K562 (cell line): ENCODE measurements at regions not wholly inside any gene's neighbourhood (a gene's known extent, or its start where the extent isn't known, plus 50 kb on each side); places are given as distances from the start of the nearest gene placed in this dataset.

ENCODE experiments used
- ATAC-seq: fragments of 200-7000 bp; cut with Tn5 transposase; 3 replicates; pipeline ENCODE4 v1.9.1; 2020; ENCODE audit warnings: moderate library complexity
- BruUV-seq: library from RNA; stranded (reverse); fragments of 400-500 nt; replicated peaks from 2 replicates; lab custom pipeline; 2021; lab: Mats Ljungman, UMichigan
- CTCF ChIA-PET: fragments of 300-600 bp; formaldehyde crosslinking; extraction: SDS; loops from one replicate; lab custom pipeline; 2021; ENCODE audit warnings: low intra/inter-chr PET ratio; lab: Yijun Ruan, JAX
- POLR2A ChIA-PET: fragments of 300-600, 350-650 bp; sonication (Branson Sonifier 250); formaldehyde crosslinking; extraction: SDS; loops from one replicate; lab custom pipeline; 2021; ENCODE audit warnings: antibody characterized with exemption, inconsistent platforms; lab: Yijun Ruan, JAX
- DNase-seq, 4 experiments: peaks; one replicate each; pipeline versions ENCODE4 v3.0.0 to v3.0.0-alpha.2; 2011 to 2018; ENCODE audit warnings: low spot score in 3 of 4, mixed read lengths in 3 of 4; ENCODE audit errors: extremely low read depth in 1 of 4
- FAIRE-seq: peaks from 2 replicates; lab custom pipeline; 2011; peaks lifted over from hg19 to GRCh38; lab: Jason Lieb, UNC
- H2AFZ ChIP-seq: 2 replicates; pipeline ENCODE4 v1.6.0; 2011; ENCODE audit warnings: low read depth, low read length, control low read depth, inconsistent platforms
- H3K27ac ChIP-seq: fragments of 200-600 bp; 3 replicates; pipeline ENCODE4 v1.8.0; 2011; ENCODE audit warnings: low read depth, mild to moderate bottlenecking, control low read depth, inconsistent platforms, low read length, moderate library complexity, mixed read lengths; ENCODE audit errors: extremely low read depth
- H3K27me3 ChIP-seq, 2 experiments: fragments of 300-600 bp in 1 of 2; 2 replicates in 1 of 2; 3 replicates in 1 of 2; pipeline versions ENCODE4 v1.6.0 to v1.8.0; 2011; ENCODE audit warnings: inconsistent platforms in 2 of 2, low read length in 2 of 2, mild to moderate bottlenecking in 1 of 2, mixed read lengths in 1 of 2, moderate library complexity in 1 of 2; ENCODE audit not compliant: control insufficient read depth in 2 of 2, insufficient read depth in 2 of 2
- H3K36me3 ChIP-seq: fragments of 300-600 bp; 3 replicates; pipeline ENCODE4 v1.8.0; 2011; ENCODE audit warnings: mild to moderate bottlenecking, low read length, inconsistent platforms; ENCODE audit not compliant: control insufficient read depth, insufficient read depth
- H3K4me1 ChIP-seq, 2 experiments: fragments of 200-600 bp in 1 of 2; replicated peaks in 1 of 2; 2 replicates in 1 of 2; 3 replicates in 1 of 2; pipeline versions ENCODE4 v1.5.1 to v1.8.0; 2011; ENCODE audit warnings: inconsistent platforms in 2 of 2, low read length in 2 of 2, mild to moderate bottlenecking in 1 of 2, mixed read lengths in 1 of 2, moderate library complexity in 1 of 2; ENCODE audit not compliant: control insufficient read depth in 2 of 2, insufficient read depth in 2 of 2
- H3K4me2 ChIP-seq: 2 replicates; pipeline ENCODE4 v1.6.1; 2011; ENCODE audit warnings: low read length, control low read depth, inconsistent platforms, mixed read lengths; ENCODE audit not compliant: insufficient read depth
- H3K4me3 ChIP-seq: fragments of 200-600 bp; sonication (generic), shearing (Covaris generic); 2 replicates; pipeline ENCODE4 v1.5.1; 2016; ENCODE audit warnings: control low read depth, inconsistent platforms
- H3K79me2 ChIP-seq: fragments of 200-600 bp; 3 replicates; pipeline ENCODE4 v1.8.0; 2011; ENCODE audit warnings: low read length, inconsistent platforms; ENCODE audit not compliant: control insufficient read depth, insufficient read depth
- H3K9ac ChIP-seq, 2 experiments: 2 replicates each; pipeline versions ENCODE4 v1.6.0 to v1.6.1; 2011; ENCODE audit warnings: low read depth in 2 of 2, low read length in 2 of 2, control low read depth in 1 of 2, inconsistent platforms in 1 of 2, mild to moderate bottlenecking in 1 of 2, mixed read lengths in 1 of 2; ENCODE audit not compliant: insufficient read depth in 1 of 2
- H3K9me1 ChIP-seq: one replicate; pipeline ENCODE4 v1.6.0; 2011; ENCODE audit warnings: inconsistent platforms, mild to moderate bottlenecking, low read length, moderate library complexity; ENCODE audit not compliant: control insufficient read depth, insufficient read depth
- H3K9me3 ChIP-seq: replicated peaks from 2 replicates; pipeline ENCODE4 v1.5.1; 2011; ENCODE audit warnings: low read depth, low read length, inconsistent platforms; ENCODE audit not compliant: control insufficient read depth, insufficient read depth
- H4K20me1 ChIP-seq: replicated peaks from 2 replicates; pipeline ENCODE4 v1.6.1; 2011; ENCODE audit warnings: low read length, inconsistent platforms, mixed read lengths; ENCODE audit not compliant: control insufficient read depth, insufficient read depth
- EZH2 ChIP-seq: IDR thresholded peaks from 2 replicates; pipeline ENCODE4 v1.6.1; 2012; ENCODE audit warnings: low read depth, mild to moderate bottlenecking, inconsistent platforms, low read length, borderline replicate concordance
- JUND ChIP-seq, 2 experiments: IDR thresholded peaks; 2 replicates in 1 of 2; 3 replicates in 1 of 2; pipeline ENCODE4 v1.6.1; 2011; ENCODE audit warnings: borderline replicate concordance in 2 of 2, low read depth in 2 of 2, low read length in 2 of 2, improper control_type of control experiment in 1 of 2, missing biosample characterization in 1 of 2, missing genetic modification characterization in 1 of 2, missing genetic modification reagents in 1 of 2
- L3MBTL2 ChIP-seq: fragments of 450-650 bp; IDR thresholded peaks from 2 replicates; pipeline ENCODE4 v1.6.1; 2016; ENCODE audit warnings: mild to moderate bottlenecking, moderate library complexity
- MEF2D ChIP-seq: conservative IDR thresholded peaks from 2 replicates; pipeline ENCODE4 v1.6.1; 2016; ENCODE audit warnings: low read depth, missing genetic modification characterization, missing compliant biosample characterization
- ZNF609 ChIP-seq: sonication (generic); formaldehyde crosslinking; IDR thresholded peaks from 2 replicates; pipeline ENCODE4 v1.8.1; 2023; ENCODE audit warnings: missing genetic modification reagents, mild to moderate bottlenecking, borderline replicate concordance
- ZNF655 ChIP-seq: fragments of 250-450 bp; sonication (Bioruptor Pico); IDR thresholded peaks from 2 replicates; pipeline ENCODE4 v1.5.0; 2021
- ZNF764 ChIP-seq: fragments of 250-450 bp; sonication (Bioruptor Pico); IDR thresholded peaks from 2 replicates; pipeline ENCODE4 v1.4.0; 2020; ENCODE audit warnings: low read depth, mild to moderate bottlenecking, moderate library complexity
- WGBS: fragments of 100-300 bp; shearing (Covaris generic); methylation state at CpG from one replicate; pipeline ENCODE4 v1.1.6; 2016; ENCODE audit warnings: low coverage, mixed read lengths; ENCODE audit not compliant: insufficient coverage; ENCODE audit errors: missing lambda C conversion rate; 5-methylcytosine and 5-hydroxymethylcytosine counted together
- in situ Hi-C: fragments of 300-500 bp; cut with MboI; formaldehyde crosslinking; loops from 4 replicates; pipeline ENCODE4 v1.15.0; 2018; ENCODE audit warnings: inconsistent platforms, mixed read lengths
- intact Hi-C: fragments of 100-400 bp; cut with micrococcal nuclease; formaldehyde crosslinking; loops from 2 replicates; pipeline ENCODE4 v1.14.2; 2022

- no peaks in the 10 kb centered on the region for H3K9me3 ChIP-seq
- no CpG with 5 or more reads among the region's 3 CpGs for WGBS
- in situ Hi-C loops (no loop called here), intact Hi-C loops (no loop called here)
- H3K4me1 ChIP-seq, result no peaks in the 10 kb centered on the region
- no peak overlapping the region for H2AFZ ChIP-seq
- DNase-seq, result no peak
- no peaks in the 10 kb centered on the region for H3K36me3 ChIP-seq
- H3K4me2 ChIP-seq, result no peak overlapping the region
- BruUV-seq, result no TSS peak
- H3K27ac ChIP-seq, result no peak overlapping the region
- no peak for ATAC-seq
- no peak for FAIRE-seq
- no peaks in the 10 kb centered on the region for H4K20me1 ChIP-seq
- TF ChIP-seq ZNF655 (CRISPR knock-in tag) (no peak), L3MBTL2 (no peak), JUND (IDR thresholded peaks at IDR 0.05; ENCODE audit: borderline replicate concordance, low read depth, low read length) (no peak), JUND (tag; IDR thresholded peaks at IDR 0.05; ENCODE audit: borderline replicate concordance, low read depth, low read length) (no peak)
- POLR2A ChIA-PET, result no interaction called here
- no peaks in the 10 kb centered on the region for H3K9me1 ChIP-seq
- H3K4me3 ChIP-seq, result no peak overlapping the region
- no peak overlapping the region for H3K9ac ChIP-seq
- no peaks in the 10 kb centered on the region for H3K27me3 ChIP-seq
- H3K79me2 ChIP-seq, result no peaks in the 10 kb centered on the region
- CTCF ChIA-PET, result no interaction called here
Measured at GRCh38 chr9:26260238-26260637, 582.0 kb upstream of the TUSC1 start.

GRCh38 chr9:26247861-26248260 is 569.6 kb upstream of the TUSC1 start:
- Histone ChIP-seq H3K9me1 (no peaks in the 10 kb centered on the region), H3K27me3 (no peaks in the 10 kb centered on the region), H3K9ac (no peak overlapping the region), H2AFZ (no peak overlapping the region), H3K27ac (no peak overlapping the region), H3K4me3 (no peak overlapping the region), H3K36me3 (no peaks in the 10 kb centered on the region), H3K4me1 (no peaks in the 10 kb centered on the region), H3K79me2 (no peaks in the 10 kb centered on the region), H4K20me1 (no peaks in the 10 kb centered on the region), H3K4me2 (no peak overlapping the region), H3K9me3 (no peaks in the 10 kb centered on the region)
- no TSS peak for BruUV-seq
- ATAC-seq, result no peak
- in situ Hi-C loops (no loop called here), intact Hi-C loops (no loop called here)
- no peak for DNase-seq
- CTCF ChIA-PET, result no interaction called here
- WGBS, result no CpG with 5 or more reads among the region's 1 CpG
- POLR2A ChIA-PET, result no interaction called here
- FAIRE-seq, result no peak
- TF ChIP-seq ZNF764 (no peak), MEF2D (tag) (no peak), ZNF609 (CRISPR knock-in tag) (no peak), EZH2 (no peak)
